K562 (cell line): ENCODE measurements at regions not wholly inside any gene's neighbourhood (a gene's known extent, or its start where the extent isn't known, plus 50 kb on each side); places are given as distances from the start of the nearest gene placed in this dataset.
A peak's percentile ranks its signal among the peaks of the same experiment; 100 is the strongest.

ENCODE experiments used
- CREB5 ChIP-seq: fragments of 250-450 bp; sonication (Bioruptor Pico); IDR thresholded peaks from 2 replicates; pipeline ENCODE4 v1.5.0; 2020; ENCODE audit warnings: mild to moderate bottlenecking
- E2F5 ChIP-seq: sonication (generic); formaldehyde crosslinking; IDR thresholded peaks from 2 replicates; pipeline ENCODE4 v1.8.0; 2022; ENCODE audit warnings: mild to moderate bottlenecking, missing genetic modification reagents
- FOXK2 ChIP-seq, 2 experiments: fragments of 450-650 bp; IDR thresholded peaks in 1 of 2; conservative IDR thresholded peaks in 1 of 2; 2 replicates each; pipeline ENCODE4 v1.6.1; 2016; ENCODE audit warnings: low read depth in 2 of 2, mild to moderate bottlenecking in 1 of 2
- FOXP4 ChIP-seq: sonication (generic); formaldehyde crosslinking; IDR thresholded peaks from 2 replicates; pipeline ENCODE4 v1.8.0; 2022; ENCODE audit warnings: mild to moderate bottlenecking, missing genetic modification reagents, borderline replicate concordance
- HDAC1 ChIP-seq, 2 experiments: fragments of 450-650 bp; IDR thresholded peaks; 2 replicates each; pipeline ENCODE4 v1.6.1; 2016 to 2017; ENCODE audit warnings: inconsistent platforms in 1 of 2, mild to moderate bottlenecking in 1 of 2, moderate library complexity in 1 of 2
- NFXL1 ChIP-seq: fragments of 450-650 bp; formaldehyde crosslinking; IDR thresholded peaks from 2 replicates; pipeline ENCODE4 v1.4.0; 2021; ENCODE audit warnings: mild to moderate bottlenecking
- RERE ChIP-seq: sonication (generic); formaldehyde crosslinking; IDR thresholded peaks from 2 replicates; pipeline ENCODE4 v1.8.0; 2023; ENCODE audit warnings: missing genetic modification reagents, mild to moderate bottlenecking, borderline replicate concordance
- SRSF7 ChIP-seq: fragments of 200-400 bp; formaldehyde crosslinking; optimal IDR thresholded peaks from 2 replicates; pipeline ENCODE3; 2017; ENCODE audit warnings: mild to moderate bottlenecking, low read depth, low read length
- TCF3 ChIP-seq: sonication (generic); formaldehyde crosslinking; IDR thresholded peaks from 2 replicates; pipeline ENCODE4 v1.4.0; 2020; ENCODE audit warnings: mild to moderate bottlenecking, missing genetic modification reagents
- TRIM25 ChIP-seq: fragments of 450-650 bp; IDR thresholded peaks from 2 replicates; pipeline ENCODE4 v1.7.0; 2016; ENCODE audit warnings: borderline replicate concordance
- U2AF2 ChIP-seq: fragments of 200-400 bp; formaldehyde crosslinking; optimal IDR thresholded peaks from 2 replicates; pipeline ENCODE3; 2017; ENCODE audit warnings: low read depth, mild to moderate bottlenecking, low read length
- ZBTB49 ChIP-seq: sonication (generic); formaldehyde crosslinking; IDR thresholded peaks from 2 replicates; pipeline ENCODE4 v1.8.0; 2022; ENCODE audit warnings: missing genetic modification reagents, mild to moderate bottlenecking, borderline replicate concordance
- ZNF551 ChIP-seq: fragments of 250-450 bp; sonication (Bioruptor Pico); IDR thresholded peaks from 2 replicates; pipeline ENCODE4 v1.5.0; 2021; ENCODE audit warnings: mild to moderate bottlenecking, moderate library complexity
- ZNF583 ChIP-seq: fragments of 250-450 bp; sonication (Bioruptor Pico); IDR thresholded peaks from 2 replicates; pipeline ENCODE4 v1.4.0; 2020

GRCh38 chr2:126994340-126994777 is 95.7 kb downstream of the TEX51 start (continued):
- TF ChIP-seq TCF3: peak; percentile 96
- TF ChIP-seq NFXL1 (CRISPR knock-in tag): no peak
- no peak for TF ChIP-seq ZNF551
- no peak for TF ChIP-seq ZNF583
- no peak for TF ChIP-seq SRSF7
- no peak for TF ChIP-seq FOXP4 (CRISPR knock-in tag)
- TF ChIP-seq TRIM25: no peak
- TF ChIP-seq CREB5 (CRISPR knock-in tag): no peak
- peak in 1 of 2 experiments; percentile 84; a peak in 2 of 4 replicates for TF ChIP-seq HDAC1 (IDR thresholded peaks at IDR 0.05)
- TF ChIP-seq RERE (CRISPR knock-in tag): no peak
- TF ChIP-seq FOXK2 (conservative IDR thresholded peaks at IDR 0.05 in 1 of 2, IDR thresholded peaks at IDR 0.05 in 1 of 2; ENCODE audit: low read depth in 2 of 2): no peak
- no peak for TF ChIP-seq ZBTB49 (CRISPR knock-in tag)
- TF ChIP-seq E2F5 (CRISPR knock-in tag): no peak
- no peak for TF ChIP-seq U2AF2
